ENCODE measurements at regions not wholly inside any gene's neighbourhood (a gene's known extent, or its start where the extent isn't known, plus 50 kb on each side); places are given as distances from the start of the nearest gene placed in this dataset.

DNA sequence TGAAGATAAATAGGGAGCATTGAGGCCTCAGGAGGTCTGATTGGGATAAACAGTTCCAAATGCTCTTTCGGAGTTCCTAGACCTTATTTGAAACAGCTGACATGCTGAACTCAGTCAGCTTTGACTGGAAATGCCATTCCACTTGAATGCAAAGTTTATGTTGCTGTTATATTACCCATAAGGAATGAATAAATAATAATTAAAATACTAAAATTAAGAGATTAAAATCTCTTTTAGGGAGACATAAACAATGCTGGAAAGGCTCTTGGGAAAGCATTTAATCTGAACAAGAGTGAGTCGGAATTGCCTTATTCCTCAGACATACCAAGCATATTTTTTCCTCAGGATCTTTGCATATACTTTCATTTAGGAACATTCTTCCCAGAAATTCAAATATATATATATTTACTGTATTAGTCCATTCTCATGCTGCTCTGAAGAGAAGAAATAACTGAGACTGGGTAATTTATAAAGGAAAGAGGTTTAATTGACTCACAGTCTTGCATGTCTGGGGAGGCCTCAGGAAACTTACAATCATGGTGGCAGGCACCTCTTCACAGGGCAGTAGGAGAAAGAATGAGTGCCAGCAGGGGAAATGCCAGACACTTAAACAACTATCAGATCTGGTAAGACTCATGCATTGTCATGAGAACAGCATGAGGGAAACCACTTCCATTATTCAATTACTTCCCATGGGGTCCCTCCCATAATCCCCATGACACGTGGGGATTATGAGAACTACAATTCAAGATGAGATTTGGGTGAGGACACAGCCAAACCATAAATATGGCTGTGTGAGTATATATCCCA, 318.2 kb upstream of the PLXNA2 start:
- no peak overlapping the region for H2AFZ ChIP-seq (ENCODE audit: insufficient read depth, low read depth, low read length, poor library complexity, severe bottlenecking)
- no peak overlapping the region for H3K4me3 ChIP-seq (replicated peaks in 1 of 3; ENCODE audit: low read depth in 2 of 3, low read length in 3 of 3)
- Mint-ChIP-seq H3K27ac (no peak overlapping the region), H3K4me3 (no peak overlapping the region), H3K9me3 (peaks cover 0 to 5% (median 3%) of the 10 kb centered on the region in 7 donors), H3K36me3 (no peaks in the 10 kb centered on the region), H3K27me3 (ENCODE audit: low read depth in 3 of 3) (peaks cover 0 to 3% (median 0%) of the 10 kb centered on the region in 3 donors), H3K4me1 (no peaks in the 10 kb centered on the region)
- H3K79me2 ChIP-seq (ENCODE audit: insufficient read depth, low read length): no peaks in the 10 kb centered on the region
- H3K4me1 ChIP-seq (ENCODE audit: control insufficient read depth in 1 of 2, insufficient read depth in 2 of 2, low read length in 2 of 2): no peaks in the 10 kb centered on the region
- no peaks in the 10 kb centered on the region for H3K27me3 ChIP-seq (ENCODE audit: control insufficient read depth in 2 of 2, insufficient read depth in 2 of 2, low read length in 2 of 2)
- WGBS (ENCODE audit: insufficient coverage): no CpG with 5 or more reads among the region's 3 CpGs
- no peaks in the 10 kb centered on the region for H4K20me1 ChIP-seq (ENCODE audit: insufficient read depth, low read length)
- no peaks in the 10 kb centered on the region for H3K36me3 ChIP-seq (replicated peaks in 1 of 2; ENCODE audit: control insufficient read depth in 1 of 2, insufficient read depth in 2 of 2, low read length in 2 of 2)
- H3K27ac ChIP-seq (ENCODE audit: low read depth in 1 of 2, low read length in 2 of 2): no peak overlapping the region
- H3K9ac ChIP-seq (ENCODE audit: insufficient read depth, low read length, poor library complexity, severe bottlenecking): no peak overlapping the region
- no peaks in the 10 kb centered on the region for H3K9me3 ChIP-seq (replicated peaks in 1 of 2; ENCODE audit: control insufficient read depth in 1 of 2, insufficient read depth in 1 of 2, low read length in 2 of 2)
- intact Hi-C loops (cut with micrococcal nuclease): no loop called here
- TF ChIP-seq, protein P1, sequence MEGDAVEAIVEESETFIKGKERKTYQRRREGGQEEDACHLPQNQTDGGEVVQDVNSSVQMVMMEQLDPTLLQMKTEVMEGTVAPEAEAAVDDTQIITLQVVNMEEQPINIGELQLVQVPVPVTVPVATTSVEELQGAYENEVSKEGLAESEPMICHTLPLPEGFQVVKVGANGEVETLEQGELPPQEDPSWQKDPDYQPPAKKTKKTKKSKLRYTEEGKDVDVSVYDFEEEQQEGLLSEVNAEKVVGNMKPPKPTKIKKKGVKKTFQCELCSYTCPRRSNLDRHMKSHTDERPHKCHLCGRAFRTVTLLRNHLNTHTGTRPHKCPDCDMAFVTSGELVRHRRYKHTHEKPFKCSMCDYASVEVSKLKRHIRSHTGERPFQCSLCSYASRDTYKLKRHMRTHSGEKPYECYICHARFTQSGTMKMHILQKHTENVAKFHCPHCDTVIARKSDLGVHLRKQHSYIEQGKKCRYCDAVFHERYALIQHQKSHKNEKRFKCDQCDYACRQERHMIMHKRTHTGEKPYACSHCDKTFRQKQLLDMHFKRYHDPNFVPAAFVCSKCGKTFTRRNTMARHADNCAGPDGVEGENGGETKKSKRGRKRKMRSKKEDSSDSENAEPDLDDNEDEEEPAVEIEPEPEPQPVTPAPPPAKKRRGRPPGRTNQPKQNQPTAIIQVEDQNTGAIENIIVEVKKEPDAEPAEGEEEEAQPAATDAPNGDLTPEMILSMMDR (IDR thresholded peaks at IDR 0.05): no peak
- no peak overlapping the region for H3K4me2 ChIP-seq (replicated peaks; ENCODE audit: extremely low read depth, low read length, poor library complexity, severe bottlenecking)
- DNase-seq: no peak

DNA sequence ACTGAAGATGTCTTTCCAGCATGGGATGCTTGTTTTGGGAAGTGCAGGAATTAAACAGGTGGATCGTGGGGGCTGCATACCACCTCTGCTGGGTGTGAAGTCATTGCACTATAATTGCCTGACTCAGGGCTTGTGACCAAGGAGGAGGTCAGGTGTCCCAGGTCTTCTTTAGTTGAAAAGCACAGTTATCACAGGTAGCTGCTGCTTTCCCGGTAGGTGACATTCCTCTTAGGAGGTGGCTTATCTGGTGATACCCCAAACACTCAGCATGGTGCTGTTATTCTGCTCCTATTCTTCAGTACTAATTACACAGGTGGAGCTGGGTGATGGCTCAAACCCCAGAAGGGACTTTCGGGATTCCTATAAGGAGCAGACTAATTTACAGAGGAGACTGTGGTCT, 320.3 kb upstream of the PLXNA2 start:
- no peak overlapping the region for H3K4me3 ChIP-seq (replicated peaks in 1 of 3; ENCODE audit: low read depth in 2 of 3, low read length in 3 of 3)
- TF ChIP-seq, protein P1 (IDR thresholded peaks at IDR 0.05): no peak
- no peaks in the 10 kb centered on the region for H3K36me3 ChIP-seq (replicated peaks in 1 of 2; ENCODE audit: control insufficient read depth in 1 of 2, insufficient read depth in 2 of 2, low read length in 2 of 2)
- no peaks in the 10 kb centered on the region for H3K9me3 ChIP-seq (replicated peaks in 1 of 2; ENCODE audit: control insufficient read depth in 1 of 2, insufficient read depth in 1 of 2, low read length in 2 of 2)
- intact Hi-C loops (cut with micrococcal nuclease): no loop called here
- no peak overlapping the region for H3K4me2 ChIP-seq (replicated peaks; ENCODE audit: extremely low read depth, low read length, poor library complexity, severe bottlenecking)
- H3K9ac ChIP-seq (ENCODE audit: insufficient read depth, low read length, poor library complexity, severe bottlenecking): no peak overlapping the region
- no peak overlapping the region for H3K4me3 Mint-ChIP-seq
- H3K27me3 ChIP-seq (ENCODE audit: control insufficient read depth in 2 of 2, insufficient read depth in 2 of 2, low read length in 2 of 2): no peaks in the 10 kb centered on the region
- H3K79me2 ChIP-seq (ENCODE audit: insufficient read depth, low read length): no peaks in the 10 kb centered on the region
- no peaks in the 10 kb centered on the region for H4K20me1 ChIP-seq (ENCODE audit: insufficient read depth, low read length)
- H3K27ac Mint-ChIP-seq: no peak overlapping the region
- H3K4me1 Mint-ChIP-seq: no peaks in the 10 kb centered on the region
- peaks cover 0 to 5% (median 3%) of the 10 kb centered on the region in 7 donors for H3K9me3 Mint-ChIP-seq
- H3K36me3 Mint-ChIP-seq: no peaks in the 10 kb centered on the region
- H3K27me3 Mint-ChIP-seq (ENCODE audit: low read depth in 3 of 3): peaks cover 0 to 3% (median 0%) of the 10 kb centered on the region in 3 donors
- WGBS (ENCODE audit: insufficient coverage): 77% methylated on average over 1 of the region's 3 CpGs
- no peak overlapping the region for H3K27ac ChIP-seq (ENCODE audit: low read depth in 1 of 2, low read length in 2 of 2)
- no peak for DNase-seq
- no peak overlapping the region for H2AFZ ChIP-seq (ENCODE audit: insufficient read depth, low read depth, low read length, poor library complexity, severe bottlenecking)
- no peaks in the 10 kb centered on the region for H3K4me1 ChIP-seq (ENCODE audit: control insufficient read depth in 1 of 2, insufficient read depth in 2 of 2, low read length in 2 of 2)
